Aorta (tissue), 5 donors: ENCODE measurements at regions not wholly inside any gene's neighbourhood (a gene's known extent, or its start where the extent isn't known, plus 50 kb on each side); places are given as distances from the start of the nearest gene placed in this dataset.

Source experiments
- ATAC-seq: fragments of 200-7000 bp; cut with Tn5 transposase; one replicate; pipeline ENCODE4 v1.9.1; 2022; ENCODE audit warnings: moderate library complexity; ENCODE audit not compliant: low FRiP score
- DNase-seq, 2 donors: peaks; one replicate each; pipeline ENCODE4 v3.0.0-alpha.2; 2020
- H3K27ac ChIP-seq, 2 donors: one replicate each; pipeline ENCODE4 v1.5.1; 2013; ENCODE audit warnings: low read length in 2 of 2, mild to moderate bottlenecking in 2 of 2, moderate library complexity in 2 of 2, control low read depth in 1 of 2, inconsistent platforms in 1 of 2, low read depth in 1 of 2
- H3K27me3 ChIP-seq, 2 donors: one replicate each; pipeline ENCODE4 v1.6.1; 2013; ENCODE audit warnings: control low read depth in 1 of 2, low read length in 1 of 2, mild to moderate bottlenecking in 1 of 2, moderate library complexity in 1 of 2; ENCODE audit not compliant: insufficient read depth in 2 of 2, control insufficient read depth in 1 of 2
- H3K36me3 ChIP-seq, 2 donors: one replicate each; pipeline ENCODE4 v1.6.1; 2013; ENCODE audit warnings: control low read depth in 1 of 2, low read length in 1 of 2, mild to moderate bottlenecking in 1 of 2; ENCODE audit not compliant: insufficient read depth in 2 of 2, control insufficient read depth in 1 of 2
- H3K4me1 ChIP-seq, 2 donors: one replicate each; pipeline ENCODE4 v1.6.1; 2013; ENCODE audit warnings: low read length in 2 of 2, control low read depth in 1 of 2, mild to moderate bottlenecking in 1 of 2, moderate library complexity in 1 of 2; ENCODE audit not compliant: insufficient read depth in 2 of 2, control insufficient read depth in 1 of 2
- H3K4me3 ChIP-seq, 2 donors: one replicate each; pipeline ENCODE4 v1.5.1; 2013; ENCODE audit warnings: low read length in 2 of 2, control low read depth in 1 of 2, mild to moderate bottlenecking in 1 of 2
- H3K9me3 ChIP-seq: one replicate; pipeline ENCODE4 v1.6.1; 2013; ENCODE audit warnings: mild to moderate bottlenecking, low read length; ENCODE audit not compliant: control insufficient read depth
- WGBS, 2 donors: extraction: QIAGEN DNeasy Blood & Tissue Kit; methylation state at CpG; one replicate each; pipeline ENCODE4 v1.1.7; 2013; 5-methylcytosine and 5-hydroxymethylcytosine counted together
- intact Hi-C, 2 donors: fragments of 100-400 bp; cut with DNase I; formaldehyde crosslinking; loops; one replicate each; pipeline versions ENCODE4 v1.14.2 to v1.15.0; 2022
- donor health status: healthy with polysubstance abuse.
- donor health status: Bipolar disorder and iron deficiency.
- donor health status: DM: no; HTN: no; CAD: no.
- donor health status: DM: no; HTN: no; CAD: no.
- donor health status: DM: yes; HTN: yes; CAD: no.

- DNase-seq (no peak), ATAC-seq (no peak)
- Histone ChIP-seq H3K27me3 (no peaks in the 10 kb centered on the region), H3K27ac (no peak overlapping the region), H3K4me1 (no peaks in the 10 kb centered on the region), H3K4me3 (no peak overlapping the region), H3K36me3 (no peaks in the 10 kb centered on the region), H3K9me3 (no peaks in the 10 kb centered on the region)
- WGBS, 2 donors, result 71% methylated on average over 3 of the region's 3 CpGs
- intact Hi-C loops, result no loop called here
Measured at GRCh38 chr6:155738602-155739105, 283.0 kb upstream of the NOX3 start.

- Histone ChIP-seq H3K27me3 (no peaks in the 10 kb centered on the region), H3K27ac (no peak overlapping the region), H3K4me3 (no peak overlapping the region), H3K36me3 (no peaks in the 10 kb centered on the region), H3K4me1 (no peaks in the 10 kb centered on the region), H3K9me3 (no peaks in the 10 kb centered on the region)
- intact Hi-C loops, result no loop called here
- WGBS, 2 donors, result 63 to 70% methylated on average over 1 of the region's 1 CpG
- DNase-seq (no peak), ATAC-seq (no peak)
Measured at GRCh38 chr6:155717374-155717773, 261.7 kb upstream of the NOX3 start.

- no peaks in the 10 kb centered on the region for H3K27me3 ChIP-seq
- ATAC-seq (no peak), DNase-seq (no peak)
- no peaks in the 10 kb centered on the region for H3K36me3 ChIP-seq
- H3K4me1 ChIP-seq, result no peaks in the 10 kb centered on the region
- H3K27ac ChIP-seq, result no peak overlapping the region
- H3K4me3 ChIP-seq, result no peak overlapping the region
- WGBS, 2 donors, result 32 to 56% methylated on average over 2 of the region's 2 CpGs
- intact Hi-C loops, result no loop called here
- peaks cover 8% of the 10 kb centered on the region for H3K9me3 ChIP-seq
Measured at GRCh38 chr6:155710704-155711103, 255.1 kb upstream of the NOX3 start.

GRCh38 chr6:155709262-155709661 is 253.6 kb upstream of the NOX3 start:
- H3K27ac ChIP-seq, result no peak overlapping the region
- 93 to 97% methylated on average over 10 of the region's 10 CpGs for WGBS, 2 donors
- peaks cover 8% of the 10 kb centered on the region for H3K9me3 ChIP-seq
- DNase-seq, result no peak
- ATAC-seq, result no peak
- H3K36me3 ChIP-seq, result no peaks in the 10 kb centered on the region
- intact Hi-C loops, result no loop called here
- H3K27me3 ChIP-seq, result no peaks in the 10 kb centered on the region
- H3K4me3 ChIP-seq, result no peak overlapping the region
- no peaks in the 10 kb centered on the region for H3K4me1 ChIP-seq

DNA sequence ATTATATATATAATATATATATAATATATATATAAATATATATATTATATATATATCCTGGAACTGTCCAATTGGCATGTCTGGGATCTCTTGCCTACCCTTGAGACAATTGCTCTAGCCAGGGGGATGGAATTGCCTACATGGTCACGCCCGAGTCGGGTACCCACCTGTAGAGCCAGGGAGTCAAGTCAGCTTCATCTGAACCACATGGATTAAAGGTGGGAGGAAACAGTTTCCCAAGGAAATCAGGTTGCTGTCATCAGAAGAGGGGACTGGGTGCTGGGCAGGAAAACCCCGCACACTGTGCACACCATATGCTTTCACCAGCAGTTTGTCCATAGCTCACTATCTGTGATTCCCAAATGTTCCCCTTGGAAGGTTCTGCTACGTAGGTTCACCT is 252.5 kb upstream of the NOX3 start:
- Histone ChIP-seq H3K27ac (no peak overlapping the region), H3K36me3 (no peaks in the 10 kb centered on the region), H3K27me3 (no peaks in the 10 kb centered on the region), H3K4me1 (no peaks in the 10 kb centered on the region), H3K4me3 (no peak overlapping the region), H3K9me3 (peaks cover 8% of the 10 kb centered on the region)
- WGBS, 2 donors, result 97% methylated on average over 5 of the region's 5 CpGs
- ATAC-seq (no peak), DNase-seq (no peak)
- intact Hi-C loops, result no loop called here

DNA sequence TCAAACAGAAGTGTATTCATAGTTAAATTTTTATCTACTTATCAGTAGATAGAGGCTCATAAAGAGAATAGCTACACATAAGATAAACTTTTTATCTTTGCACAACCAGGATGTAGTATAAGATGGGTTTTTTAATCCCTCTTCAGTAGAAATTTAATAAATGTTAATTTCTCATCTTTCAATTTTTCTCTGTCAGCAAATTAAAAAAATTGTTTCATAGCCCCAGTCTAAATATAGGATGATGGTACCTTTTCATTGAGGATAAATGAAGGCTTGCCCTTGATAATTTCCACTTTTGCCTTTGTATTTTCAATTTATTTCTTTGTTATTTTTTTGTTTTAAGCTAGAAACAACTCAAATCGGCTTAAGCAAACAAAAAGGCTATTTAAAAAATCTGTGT is 251.2 kb upstream of the NOX3 start:
- intact Hi-C loops, result no loop called here
- peaks cover 8% of the 10 kb centered on the region for H3K9me3 ChIP-seq
- no peak overlapping the region for H3K4me3 ChIP-seq
- H3K27ac ChIP-seq, result no peak overlapping the region
- no peak for DNase-seq
- 35 to 49% methylated on average over 1 of the region's 1 CpG for WGBS, 2 donors
- H3K4me1 ChIP-seq, result no peaks in the 10 kb centered on the region
- H3K27me3 ChIP-seq, result no peaks in the 10 kb centered on the region
- H3K36me3 ChIP-seq, result no peaks in the 10 kb centered on the region
- ATAC-seq, result no peak

DNA sequence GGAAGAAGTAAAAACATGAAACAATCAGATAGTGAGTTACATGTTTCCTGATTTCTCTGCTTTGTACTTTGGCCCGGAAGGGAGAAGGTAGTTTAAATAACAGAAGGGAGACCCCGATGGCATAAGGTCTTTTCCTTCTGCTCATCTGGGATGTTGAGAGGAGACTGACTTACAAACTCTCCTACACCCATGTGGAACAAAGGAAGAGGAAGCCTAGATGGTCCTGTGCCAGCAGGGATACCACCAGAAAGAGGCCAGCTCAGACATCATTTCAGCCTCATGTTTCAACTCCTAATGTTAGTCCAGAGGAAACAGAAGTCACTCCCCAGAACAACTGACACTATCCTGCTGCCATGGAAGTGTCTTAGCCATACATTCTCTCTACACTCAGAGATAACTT is 250.7 kb upstream of the NOX3 start:
- intact Hi-C loops, result no loop called here
- H3K36me3 ChIP-seq, result no peaks in the 10 kb centered on the region
- no peak for DNase-seq
- H3K4me1 ChIP-seq, result no peaks in the 10 kb centered on the region
- ATAC-seq, result no peak
- H3K4me3 ChIP-seq, result no peak overlapping the region
- no peaks in the 10 kb centered on the region for H3K27me3 ChIP-seq
- WGBS, 2 donors, result 62 to 75% methylated on average over 2 of the region's 2 CpGs
- H3K9me3 ChIP-seq, result peaks cover 8% of the 10 kb centered on the region
- H3K27ac ChIP-seq, result no peak overlapping the region

- Histone ChIP-seq H3K27ac (no peak overlapping the region), H3K9me3 (no peaks in the 10 kb centered on the region)
- WGBS, 2 donors, result 55 to 58% methylated on average over 6 of the region's 6 CpGs
Measured at GRCh38 chr6:155701342-155701741, 245.7 kb upstream of the NOX3 start.

GRCh38 chr6:155695495-155695894 is 239.9 kb upstream of the NOX3 start:
- no peaks in the 10 kb centered on the region for H3K36me3 ChIP-seq
- WGBS, 2 donors, result 95 to 97% methylated on average over 7 of the region's 7 CpGs
- no peak overlapping the region for H3K27ac ChIP-seq
- no peaks in the 10 kb centered on the region for H3K27me3 ChIP-seq
- H3K4me3 ChIP-seq, result no peak overlapping the region
- DNase-seq (no peak), ATAC-seq (no peak)
- intact Hi-C loops, result no loop called here
- H3K9me3 ChIP-seq, result no peaks in the 10 kb centered on the region
- no peaks in the 10 kb centered on the region for H3K4me1 ChIP-seq

More at GRCh38 chr6:155701342-155701741, 245.7 kb upstream of the NOX3 start:
- intact Hi-C loops, result no loop called here
- DNase-seq, result no peak
- Histone ChIP-seq H3K4me1 (no peaks in the 10 kb centered on the region), H3K36me3 (no peaks in the 10 kb centered on the region), H3K4me3 (no peak overlapping the region), H3K27me3 (no peaks in the 10 kb centered on the region)
- no peak for ATAC-seq
